HepG2 (cell line): ENCODE measurements at regions not wholly inside any gene's neighbourhood (a gene's known extent, or its start where the extent isn't known, plus 50 kb on each side); places are given as distances from the start of the nearest gene placed in this dataset.

ENCODE experiments used
- ATAC-seq: fragments of 200-7000 bp; cut with Tn5 transposase; 3 replicates; pipeline ENCODE4 v1.9.1; 2020; ENCODE audit warnings: mild to moderate bottlenecking, moderate library complexity
- BruUV-seq: library from RNA; stranded (reverse); fragments of 400-500 nt; replicated peaks from 2 replicates; lab custom pipeline; 2021; lab: Mats Ljungman, UMichigan
- CTCF ChIA-PET: fragments of 300-600 bp; formaldehyde crosslinking; extraction: SDS; loops from one replicate; lab custom pipeline; 2021; ENCODE audit warnings: low total read pairs, inconsistent platforms, low intra/inter-chr PET ratio; lab: Yijun Ruan, JAX
- POLR2A ChIA-PET: fragments of 350-600 bp; sonication (Branson Sonifier 250); formaldehyde crosslinking; loops from one replicate; lab custom pipeline; 2020; ENCODE audit warnings: antibody characterized with exemption, inconsistent platforms; lab: Yijun Ruan, JAX
- DNase-seq: peaks from one replicate; pipeline ENCODE4 v3.0.0-alpha.2; 2015; ENCODE audit warnings: low spot score
- FAIRE-seq: peaks from 3 replicates; lab custom pipeline; 2011; peaks lifted over from hg19 to GRCh38; lab: Jason Lieb, UNC
- H2AFZ ChIP-seq: one replicate; pipeline ENCODE4 v1.6.1; 2011; ENCODE audit warnings: low read length, inconsistent platforms
- H3K27ac ChIP-seq: fragments of 300-600 bp; 3 replicates; pipeline ENCODE4 v1.8.0; 2011; ENCODE audit warnings: mixed run types, mild to moderate bottlenecking, mixed read lengths, low read length, inconsistent platforms; ENCODE audit not compliant: insufficient read depth; ENCODE audit errors: extremely low read length
- H3K27me3 ChIP-seq, 2 experiments: fragments of 200-600 bp in 1 of 2; 2 replicates in 1 of 2; 3 replicates in 1 of 2; pipeline versions ENCODE4 v1.6.0 to v1.8.0; 2011; ENCODE audit warnings: low read length in 2 of 2, mild to moderate bottlenecking in 2 of 2, moderate library complexity in 2 of 2, inconsistent platforms in 1 of 2; ENCODE audit not compliant: insufficient read depth in 2 of 2, control insufficient read depth in 1 of 2
- H3K36me3 ChIP-seq, 2 experiments: fragments of 200-600 bp in 1 of 2; replicated peaks in 1 of 2; 2 replicates in 1 of 2; 3 replicates in 1 of 2; pipeline versions ENCODE4 v1.5.1 to v1.8.0; 2011; ENCODE audit warnings: low read length in 2 of 2, inconsistent platforms in 1 of 2; ENCODE audit not compliant: insufficient read depth in 2 of 2, control insufficient read depth in 1 of 2
- H3K4me1 ChIP-seq: 2 replicates; pipeline ENCODE4 v1.5.1; 2012; ENCODE audit warnings: low read length, inconsistent platforms; ENCODE audit not compliant: insufficient read depth
- H3K4me2 ChIP-seq: 2 replicates; pipeline ENCODE4 v1.6.0; 2011; ENCODE audit warnings: low read depth, low read length, inconsistent platforms
- H3K4me3 ChIP-seq, 3 experiments: fragments of 200-600 bp in 1 of 3; sonication (generic), shearing (Covaris generic) in 1 of 3; replicated peaks in 1 of 3; 2 replicates each; pipeline ENCODE4 v1.5.1; 2011 to 2016; ENCODE audit warnings: low read length in 3 of 3, inconsistent platforms in 2 of 3, low read depth in 2 of 3, mild to moderate bottlenecking in 2 of 3, control low read depth in 1 of 3, mixed read lengths in 1 of 3; ENCODE audit not compliant: insufficient read depth in 1 of 3
- H3K79me2 ChIP-seq: one replicate; pipeline ENCODE4 v1.6.1; 2011; ENCODE audit warnings: low read length, inconsistent platforms; ENCODE audit not compliant: insufficient read depth
- H3K9ac ChIP-seq: 2 replicates; pipeline ENCODE4 v1.6.0; 2011; ENCODE audit warnings: mild to moderate bottlenecking, low read depth, low read length, inconsistent platforms; ENCODE audit not compliant: insufficient read depth
- H3K9me3 ChIP-seq: 2 replicates; pipeline ENCODE4 v1.5.1; 2012; ENCODE audit warnings: mild to moderate bottlenecking, low read length
- H4K20me1 ChIP-seq: 2 replicates; pipeline ENCODE4 v1.6.0; 2011; ENCODE audit warnings: inconsistent platforms, mild to moderate bottlenecking, low read length, moderate library complexity; ENCODE audit not compliant: insufficient read depth
- ATF7 ChIP-seq, 2 experiments: fragments of 450-650 bp in 1 of 2; sonication (generic) in 1 of 2; formaldehyde crosslinking in 1 of 2; IDR thresholded peaks; 2 replicates each; pipeline versions ENCODE4 v1.4.0 to v1.6.1; 2016 to 2020; ENCODE audit warnings: antibody characterized with exemption in 1 of 2, mild to moderate bottlenecking in 1 of 2, missing genetic modification reagents in 1 of 2
- FOXA3 ChIP-seq: IDR thresholded peaks from 2 replicates; pipeline ENCODE4 v1.6.1; 2016; ENCODE audit warnings: missing genetic modification reagents, missing compliant biosample characterization
- FOXP1 ChIP-seq, 2 experiments: fragments of 450-650 bp in 1 of 2; IDR thresholded peaks; 2 replicates each; pipeline ENCODE4 v1.6.1; 2017 to 2018; ENCODE audit warnings: antibody characterized with exemption in 1 of 2
- HNF4A ChIP-seq: sonication (generic); formaldehyde crosslinking; IDR thresholded peaks from 2 replicates; pipeline ENCODE4 v1.4.0; 2020; ENCODE audit warnings: missing genetic modification reagents
- KLF9 ChIP-seq: IDR thresholded peaks from 2 replicates; pipeline ENCODE4 v1.6.1; 2016; ENCODE audit warnings: low read depth
- MXI1 ChIP-seq: IDR thresholded peaks from 3 replicates; pipeline ENCODE4 v1.6.1; 2012; ENCODE audit warnings: low read depth, low read length, inconsistent platforms, borderline replicate concordance
- PLRG1 ChIP-seq: fragments of 450-650 bp; conservative IDR thresholded peaks from 2 replicates; pipeline ENCODE4 v1.6.1; 2016
- ZFP82 ChIP-seq: sonication (generic); formaldehyde crosslinking; IDR thresholded peaks from 2 replicates; pipeline ENCODE4 v1.5.1; 2020; ENCODE audit warnings: mild to moderate bottlenecking, missing genetic modification reagents, borderline replicate concordance
- ZMYM3 ChIP-seq: sonication (generic); formaldehyde crosslinking; IDR thresholded peaks from 2 replicates; pipeline ENCODE4 v1.5.1; 2020; ENCODE audit warnings: mild to moderate bottlenecking, missing genetic modification reagents
- ZNF468 ChIP-seq: sonication (generic); formaldehyde crosslinking; IDR thresholded peaks from 2 replicates; pipeline ENCODE4 v1.8.0; 2022; ENCODE audit warnings: mild to moderate bottlenecking, moderate library complexity, missing genetic modification reagents
- WGBS: methylation state at CpG from one replicate; pipeline ENCODE4 v1.1.6; 2017; ENCODE audit warnings: low lambda C conversion rate; 5-methylcytosine and 5-hydroxymethylcytosine counted together
- in situ Hi-C: cut with HindIII; loops from 2 replicates; pipeline ENCODE4 v1.10.0; 2017; ENCODE audit warnings: low pct_unique_long_range_greater_than_20kb; ENCODE audit not compliant: extremely low pct_ligation_motif_present
- intact Hi-C: fragments of 100-400 bp; cut with micrococcal nuclease; formaldehyde crosslinking; loops from one replicate; pipeline ENCODE4 v1.10.0; 2022; ENCODE audit not compliant: unreplicated experiment
- TF ChIP-seq, protein P1 (sequence below): sonication (generic); formaldehyde crosslinking; IDR thresholded peaks from 2 replicates; pipeline ENCODE4 v1.4.0; 2020; ENCODE audit warnings: missing genetic modification reagents
- TF ChIP-seq, protein P2 (sequence below): sonication (generic); formaldehyde crosslinking; IDR thresholded peaks from 2 replicates; pipeline ENCODE4 v1.4.0; 2020; ENCODE audit warnings: missing genetic modification reagents
- TF ChIP-seq, protein P3 (sequence below): sonication (generic); formaldehyde crosslinking; IDR thresholded peaks from 2 replicates; pipeline ENCODE4 v1.5.0; 2020; ENCODE audit warnings: mild to moderate bottlenecking, missing genetic modification reagents, borderline replicate concordance
- TF ChIP-seq, protein P4 (sequence below): sonication (generic); formaldehyde crosslinking; IDR thresholded peaks from 2 replicates; pipeline ENCODE4 v1.4.0; 2020; ENCODE audit warnings: missing genetic modification reagents

DNA sequence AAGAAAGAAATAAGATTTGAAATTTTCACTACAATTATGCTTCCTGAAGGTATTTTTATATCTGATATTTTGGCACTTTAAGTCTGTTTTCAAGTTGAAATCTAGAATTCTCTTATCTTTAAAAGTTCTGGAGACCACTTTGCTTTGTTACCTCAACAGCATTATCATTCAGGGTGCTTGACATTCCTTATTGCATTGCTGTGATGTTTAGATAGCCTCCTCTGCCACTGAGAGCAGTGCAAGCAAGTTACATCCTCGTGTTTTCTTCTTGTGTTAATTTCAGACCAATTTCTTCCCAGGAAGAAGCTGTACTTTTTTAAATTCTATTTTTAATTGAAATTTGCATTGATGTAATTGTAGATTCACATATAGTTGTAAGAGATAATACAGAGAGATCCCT, 333.9 kb upstream of the KIRREL3 start:
- Histone ChIP-seq H3K4me2 (no peak overlapping the region), H3K9me3 (peaks cover 24% of the 10 kb centered on the region), H3K36me3 (no peaks in the 10 kb centered on the region), H4K20me1 (no peaks in the 10 kb centered on the region), H3K27me3 (no peaks in the 10 kb centered on the region; a peak in 1 of 5 replicates), H3K9ac (no peak overlapping the region), H3K4me1 (no peaks in the 10 kb centered on the region), H2AFZ (no peak overlapping the region), H3K4me3 (no peak overlapping the region), H3K79me2 (no peaks in the 10 kb centered on the region), H3K27ac (no peak overlapping the region)
- in situ Hi-C loops (no loop called here), intact Hi-C loops (no loop called here)
- ChIA-PET POLR2A (no interaction called here), CTCF (no interaction called here)
- FAIRE-seq (no peak), ATAC-seq (no peak), DNase-seq (no peak)
- BruUV-seq = no TSS peak
- 3% methylated on average over 1 of the region's 1 CpG for WGBS
- TF ChIP-seq ATF7 (IDR thresholded peaks at IDR 0.05) (no peak), ATF7 (CRISPR knock-in tag; IDR thresholded peaks at IDR 0.05) (no peak), PLRG1 (no peak), HNF4A (CRISPR knock-in tag) (no peak), ZNF468 (CRISPR knock-in tag) (no peak), KLF9 (CRISPR knock-in tag) (no peak), ZFP82 (CRISPR knock-in tag) (no peak), ZMYM3 (CRISPR knock-in tag) (no peak), FOXA3 (CRISPR knock-in tag) (no peak), MXI1 (no peak), FOXP1 (IDR thresholded peaks at IDR 0.05) (no peak), FOXP1 (CRISPR knock-in tag; IDR thresholded peaks at IDR 0.05) (no peak)
- TF ChIP-seq, protein P1, sequence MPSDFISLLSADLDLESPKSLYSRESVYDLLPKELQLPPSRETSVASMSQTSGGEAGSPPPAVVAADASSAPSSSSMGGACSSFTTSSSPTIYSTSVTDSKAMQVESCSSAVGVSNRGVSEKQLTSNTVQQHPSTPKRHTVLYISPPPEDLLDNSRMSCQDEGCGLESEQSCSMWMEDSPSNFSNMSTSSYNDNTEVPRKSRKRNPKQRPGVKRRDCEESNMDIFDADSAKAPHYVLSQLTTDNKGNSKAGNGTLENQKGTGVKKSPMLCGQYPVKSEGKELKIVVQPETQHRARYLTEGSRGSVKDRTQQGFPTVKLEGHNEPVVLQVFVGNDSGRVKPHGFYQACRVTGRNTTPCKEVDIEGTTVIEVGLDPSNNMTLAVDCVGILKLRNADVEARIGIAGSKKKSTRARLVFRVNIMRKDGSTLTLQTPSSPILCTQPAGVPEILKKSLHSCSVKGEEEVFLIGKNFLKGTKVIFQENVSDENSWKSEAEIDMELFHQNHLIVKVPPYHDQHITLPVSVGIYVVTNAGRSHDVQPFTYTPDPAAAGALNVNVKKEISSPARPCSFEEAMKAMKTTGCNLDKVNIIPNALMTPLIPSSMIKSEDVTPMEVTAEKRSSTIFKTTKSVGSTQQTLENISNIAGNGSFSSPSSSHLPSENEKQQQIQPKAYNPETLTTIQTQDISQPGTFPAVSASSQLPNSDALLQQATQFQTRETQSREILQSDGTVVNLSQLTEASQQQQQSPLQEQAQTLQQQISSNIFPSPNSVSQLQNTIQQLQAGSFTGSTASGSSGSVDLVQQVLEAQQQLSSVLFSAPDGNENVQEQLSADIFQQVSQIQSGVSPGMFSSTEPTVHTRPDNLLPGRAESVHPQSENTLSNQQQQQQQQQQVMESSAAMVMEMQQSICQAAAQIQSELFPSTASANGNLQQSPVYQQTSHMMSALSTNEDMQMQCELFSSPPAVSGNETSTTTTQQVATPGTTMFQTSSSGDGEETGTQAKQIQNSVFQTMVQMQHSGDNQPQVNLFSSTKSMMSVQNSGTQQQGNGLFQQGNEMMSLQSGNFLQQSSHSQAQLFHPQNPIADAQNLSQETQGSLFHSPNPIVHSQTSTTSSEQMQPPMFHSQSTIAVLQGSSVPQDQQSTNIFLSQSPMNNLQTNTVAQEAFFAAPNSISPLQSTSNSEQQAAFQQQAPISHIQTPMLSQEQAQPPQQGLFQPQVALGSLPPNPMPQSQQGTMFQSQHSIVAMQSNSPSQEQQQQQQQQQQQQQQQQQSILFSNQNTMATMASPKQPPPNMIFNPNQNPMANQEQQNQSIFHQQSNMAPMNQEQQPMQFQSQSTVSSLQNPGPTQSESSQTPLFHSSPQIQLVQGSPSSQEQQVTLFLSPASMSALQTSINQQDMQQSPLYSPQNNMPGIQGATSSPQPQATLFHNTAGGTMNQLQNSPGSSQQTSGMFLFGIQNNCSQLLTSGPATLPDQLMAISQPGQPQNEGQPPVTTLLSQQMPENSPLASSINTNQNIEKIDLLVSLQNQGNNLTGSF = no peak
- TF ChIP-seq, protein P2, sequence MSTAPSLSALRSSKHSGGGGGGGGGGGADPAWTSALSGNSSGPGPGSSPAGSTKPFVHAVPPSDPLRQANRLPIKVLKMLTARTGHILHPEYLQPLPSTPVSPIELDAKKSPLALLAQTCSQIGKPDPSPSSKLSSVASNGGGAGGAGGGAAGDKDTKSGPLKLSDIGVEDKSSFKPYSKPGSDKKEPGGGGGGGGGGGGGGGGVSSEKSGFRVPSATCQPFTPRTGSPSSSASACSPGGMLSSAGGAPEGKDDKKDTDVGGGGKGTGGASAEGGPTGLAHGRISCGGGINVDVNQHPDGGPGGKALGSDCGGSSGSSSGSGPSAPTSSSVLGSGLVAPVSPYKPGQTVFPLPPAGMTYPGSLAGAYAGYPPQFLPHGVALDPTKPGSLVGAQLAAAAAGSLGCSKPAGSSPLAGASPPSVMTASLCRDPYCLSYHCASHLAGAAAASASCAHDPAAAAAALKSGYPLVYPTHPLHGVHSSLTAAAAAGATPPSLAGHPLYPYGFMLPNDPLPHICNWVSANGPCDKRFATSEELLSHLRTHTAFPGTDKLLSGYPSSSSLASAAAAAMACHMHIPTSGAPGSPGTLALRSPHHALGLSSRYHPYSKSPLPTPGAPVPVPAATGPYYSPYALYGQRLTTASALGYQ (CRISPR knock-in tag) = no peak
- TF ChIP-seq, protein P3, sequence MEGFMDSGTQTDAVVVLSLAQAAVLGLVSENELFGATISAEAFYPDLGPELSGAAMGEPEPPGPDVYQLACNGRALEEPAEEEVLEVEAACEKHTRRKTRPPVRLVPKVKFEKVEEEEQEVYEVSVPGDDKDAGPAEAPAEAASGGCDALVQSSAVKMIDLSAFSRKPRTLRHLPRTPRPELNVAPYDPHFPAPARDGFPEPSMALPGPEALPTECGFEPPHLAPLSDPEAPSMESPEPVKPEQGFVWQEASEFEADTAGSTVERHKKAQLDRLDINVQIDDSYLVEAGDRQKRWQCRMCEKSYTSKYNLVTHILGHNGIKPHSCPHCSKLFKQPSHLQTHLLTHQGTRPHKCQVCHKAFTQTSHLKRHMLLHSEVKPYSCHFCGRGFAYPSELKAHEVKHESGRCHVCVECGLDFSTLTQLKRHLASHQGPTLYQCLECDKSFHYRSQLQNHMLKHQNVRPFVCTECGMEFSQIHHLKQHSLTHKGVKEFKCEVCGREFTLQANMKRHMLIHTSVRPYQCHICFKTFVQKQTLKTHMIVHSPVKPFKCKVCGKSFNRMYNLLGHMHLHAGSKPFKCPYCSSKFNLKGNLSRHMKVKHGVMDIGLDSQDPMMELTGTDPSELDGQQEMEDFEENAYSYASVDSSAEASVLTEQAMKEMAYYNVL (CRISPR knock-in tag) = no peak
- TF ChIP-seq, protein P4, sequence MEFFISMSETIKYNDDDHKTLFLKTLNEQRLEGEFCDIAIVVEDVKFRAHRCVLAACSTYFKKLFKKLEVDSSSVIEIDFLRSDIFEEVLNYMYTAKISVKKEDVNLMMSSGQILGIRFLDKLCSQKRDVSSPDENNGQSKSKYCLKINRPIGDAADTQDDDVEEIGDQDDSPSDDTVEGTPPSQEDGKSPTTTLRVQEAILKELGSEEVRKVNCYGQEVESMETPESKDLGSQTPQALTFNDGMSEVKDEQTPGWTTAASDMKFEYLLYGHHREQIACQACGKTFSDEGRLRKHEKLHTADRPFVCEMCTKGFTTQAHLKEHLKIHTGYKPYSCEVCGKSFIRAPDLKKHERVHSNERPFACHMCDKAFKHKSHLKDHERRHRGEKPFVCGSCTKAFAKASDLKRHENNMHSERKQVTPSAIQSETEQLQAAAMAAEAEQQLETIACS (CRISPR knock-in tag) = no peak
